ENCODE measurements at regions not wholly inside any gene's neighbourhood (a gene's known extent, or its start where the extent isn't known, plus 50 kb on each side); places are given as distances from the start of the nearest gene placed in this dataset.

- ATAC-seq, result no peak
- TF ChIP-seq SMAD4 (CRISPR knock-in tag; conservative IDR thresholded peaks at IDR 0.05) (no peak), YY1 (IDR thresholded peaks at IDR 0.05; ENCODE audit: borderline replicate concordance in 1 of 3, control insufficient read depth in 1 of 3, extremely low read depth in 1 of 3, insufficient read depth in 3 of 3, insufficient read length in 1 of 3, insufficient replicate concordance in 2 of 3, low read depth in 1 of 3, low read length in 2 of 3) (no peak), SREBF2 (CRISPR knock-in tag; IDR thresholded peaks at IDR 0.05) (no peak), ZNF583 (CRISPR knock-in tag; IDR thresholded peaks at IDR 0.05) (no peak), MAX (CRISPR knock-in tag; IDR thresholded peaks at IDR 0.05) (no peak), TAF7 (tag; IDR thresholded peaks at IDR 0.05) (no peak), SPI1 (IDR thresholded peaks at IDR 0.05; ENCODE audit: borderline replicate concordance, low read depth, low read length) (no peak), KLF13 (tag; IDR thresholded peaks at IDR 0.05; ENCODE audit: borderline replicate concordance, low read depth) (no peak)
- TF ChIP-seq, protein P1, sequence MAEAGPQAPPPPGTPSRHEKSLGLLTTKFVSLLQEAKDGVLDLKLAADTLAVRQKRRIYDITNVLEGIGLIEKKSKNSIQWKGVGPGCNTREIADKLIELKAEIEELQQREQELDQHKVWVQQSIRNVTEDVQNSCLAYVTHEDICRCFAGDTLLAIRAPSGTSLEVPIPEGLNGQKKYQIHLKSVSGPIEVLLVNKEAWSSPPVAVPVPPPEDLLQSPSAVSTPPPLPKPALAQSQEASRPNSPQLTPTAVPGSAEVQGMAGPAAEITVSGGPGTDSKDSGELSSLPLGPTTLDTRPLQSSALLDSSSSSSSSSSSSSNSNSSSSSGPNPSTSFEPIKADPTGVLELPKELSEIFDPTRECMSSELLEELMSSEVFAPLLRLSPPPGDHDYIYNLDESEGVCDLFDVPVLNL (CRISPR knock-in tag; IDR thresholded peaks at IDR 0.05; ENCODE audit: low read depth), result no peak
- TF ChIP-seq, protein P2, sequence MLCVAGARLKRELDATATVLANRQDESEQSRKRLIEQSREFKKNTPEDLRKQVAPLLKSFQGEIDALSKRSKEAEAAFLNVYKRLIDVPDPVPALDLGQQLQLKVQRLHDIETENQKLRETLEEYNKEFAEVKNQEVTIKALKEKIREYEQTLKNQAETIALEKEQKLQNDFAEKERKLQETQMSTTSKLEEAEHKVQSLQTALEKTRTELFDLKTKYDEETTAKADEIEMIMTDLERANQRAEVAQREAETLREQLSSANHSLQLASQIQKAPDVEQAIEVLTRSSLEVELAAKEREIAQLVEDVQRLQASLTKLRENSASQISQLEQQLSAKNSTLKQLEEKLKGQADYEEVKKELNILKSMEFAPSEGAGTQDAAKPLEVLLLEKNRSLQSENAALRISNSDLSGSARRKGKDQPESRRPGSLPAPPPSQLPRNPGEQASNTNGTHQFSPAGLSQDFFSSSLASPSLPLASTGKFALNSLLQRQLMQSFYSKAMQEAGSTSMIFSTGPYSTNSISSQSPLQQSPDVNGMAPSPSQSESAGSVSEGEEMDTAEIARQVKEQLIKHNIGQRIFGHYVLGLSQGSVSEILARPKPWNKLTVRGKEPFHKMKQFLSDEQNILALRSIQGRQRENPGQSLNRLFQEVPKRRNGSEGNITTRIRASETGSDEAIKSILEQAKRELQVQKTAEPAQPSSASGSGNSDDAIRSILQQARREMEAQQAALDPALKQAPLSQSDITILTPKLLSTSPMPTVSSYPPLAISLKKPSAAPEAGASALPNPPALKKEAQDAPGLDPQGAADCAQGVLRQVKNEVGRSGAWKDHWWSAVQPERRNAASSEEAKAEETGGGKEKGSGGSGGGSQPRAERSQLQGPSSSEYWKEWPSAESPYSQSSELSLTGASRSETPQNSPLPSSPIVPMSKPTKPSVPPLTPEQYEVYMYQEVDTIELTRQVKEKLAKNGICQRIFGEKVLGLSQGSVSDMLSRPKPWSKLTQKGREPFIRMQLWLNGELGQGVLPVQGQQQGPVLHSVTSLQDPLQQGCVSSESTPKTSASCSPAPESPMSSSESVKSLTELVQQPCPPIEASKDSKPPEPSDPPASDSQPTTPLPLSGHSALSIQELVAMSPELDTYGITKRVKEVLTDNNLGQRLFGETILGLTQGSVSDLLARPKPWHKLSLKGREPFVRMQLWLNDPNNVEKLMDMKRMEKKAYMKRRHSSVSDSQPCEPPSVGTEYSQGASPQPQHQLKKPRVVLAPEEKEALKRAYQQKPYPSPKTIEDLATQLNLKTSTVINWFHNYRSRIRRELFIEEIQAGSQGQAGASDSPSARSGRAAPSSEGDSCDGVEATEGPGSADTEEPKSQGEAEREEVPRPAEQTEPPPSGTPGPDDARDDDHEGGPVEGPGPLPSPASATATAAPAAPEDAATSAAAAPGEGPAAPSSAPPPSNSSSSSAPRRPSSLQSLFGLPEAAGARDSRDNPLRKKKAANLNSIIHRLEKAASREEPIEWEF (CRISPR knock-in tag; IDR thresholded peaks at IDR 0.05), result no peak
These were observed 69.3 kb upstream of the PLPPR1 start for GRCh38 chr9:100959226-100959625.

More at GRCh38 chr9:100959226-100959625, 69.3 kb upstream of the PLPPR1 start:
- Histone ChIP-seq H3K4me1 (replicated peaks in 1 of 2; ENCODE audit: control insufficient read depth in 2 of 2, insufficient read depth in 2 of 2, low read length in 2 of 2) (no peaks in the 10 kb centered on the region), H3K79me2 (ENCODE audit: control insufficient read depth, insufficient read depth, low read length) (no peaks in the 10 kb centered on the region), H3K9me3 (replicated peaks; ENCODE audit: control insufficient read depth, insufficient read depth, low read depth, low read length) (0 out of 2 replicates have a peak, but pooled peaks cover 2% of the 10 kb centered on the region), H3K9me1 (ENCODE audit: control insufficient read depth, insufficient read depth, low read length) (no peaks in the 10 kb centered on the region), H3K27ac (ENCODE audit: extremely low read depth, low read depth, low read length) (no peak overlapping the region), H2AFZ (ENCODE audit: low read depth, low read length) (no peak overlapping the region), H4K20me1 (replicated peaks; ENCODE audit: control insufficient read depth, insufficient read depth, low read length) (no peaks in the 10 kb centered on the region), H3K27me3 (ENCODE audit: control insufficient read depth in 2 of 2, insufficient read depth in 2 of 2, low read length in 2 of 2) (no peaks in the 10 kb centered on the region), H3K4me2 (ENCODE audit: insufficient read depth, low read length) (no peak overlapping the region), H3K9ac (ENCODE audit: insufficient read depth in 1 of 2, low read depth in 2 of 2, low read length in 2 of 2) (no peak overlapping the region), H3K36me3 (ENCODE audit: control insufficient read depth, insufficient read depth, low read length) (no peaks in the 10 kb centered on the region), H3K4me3 (no peak overlapping the region)
- 0% methylated on average over 3 of the region's 3 CpGs for WGBS (ENCODE audit: insufficient coverage, low coverage, missing lambda C conversion rate)
- DNase-seq (ENCODE audit: extremely low read depth in 1 of 4, low spot score in 3 of 4) (no peak), FAIRE-seq (no peak)
- POLR2A ChIA-PET, result no interaction called here
- intact Hi-C loops (cut with micrococcal nuclease), result no loop called here
- in situ Hi-C loops (cut with MboI), result no loop called here
- CTCF ChIA-PET (ENCODE audit: low intra/inter-chr PET ratio), result no interaction called here
- BruUV-seq (replicated peaks), result no TSS peak
